Pancreas (tissue), 10 donors: ENCODE measurements at regions not wholly inside any gene's neighbourhood (a gene's known extent, or its start where the extent isn't known, plus 50 kb on each side); places are given as distances from the start of the nearest gene placed in this dataset.

Source experiments
- ATAC-seq, 4 donors: fragments of 200-7000 bp; cut with Tn5 transposase; one replicate each; pipeline versions ENCODE4 v1.8.0 to v1.9.1; 2020; ENCODE audit warnings: mild to moderate bottlenecking in 4 of 4, moderate library complexity in 4 of 4
- DNase-seq, 6 donors: peaks; one replicate each; pipeline ENCODE4 v3.0.0-alpha.2; 2020
- FAIRE-seq: peaks from 2 replicates; lab custom pipeline; 2012; peaks lifted over from hg19 to GRCh38; lab: Jason Lieb, UNC
- H3K27ac ChIP-seq, 4 donors: fragments of 200-600 bp; sonication (generic); 1 replicate in 3 of 4; 2 replicates in 1 of 4; pipeline versions ENCODE4 v1.5.0 to v1.8.0; 2020
- H3K27me3 ChIP-seq, 4 donors: fragments of 200-600 bp; one replicate each; pipeline ENCODE4 v1.8.0; 2021
- H3K36me3 ChIP-seq, 3 donors: fragments of 200-600 bp; sonication (generic) in 1 of 3; one replicate each; pipeline versions ENCODE4 v1.5.0 to v1.8.0; 2020 to 2021
- H3K4me1 ChIP-seq, 3 donors: fragments of 200-600 bp; one replicate each; pipeline ENCODE4 v1.8.0; 2021
- H3K4me3 ChIP-seq, 4 donors: fragments of 200-600 bp; sonication (generic) in 2 of 4; one replicate each; pipeline versions ENCODE4 v1.5.0 to v1.8.0; 2020 to 2021
- H3K9me3 ChIP-seq, 4 donors: fragments of 200-600 bp; one replicate each; pipeline ENCODE4 v1.8.0; 2021
- WGBS, 2 donors: extraction: QIAGEN DNeasy Blood & Tissue Kit; methylation state at CpG; one replicate each; pipeline ENCODE4 v1.1.7; 2013; 5-methylcytosine and 5-hydroxymethylcytosine counted together
- intact Hi-C, 3 donors: fragments of 100-400 bp; cut with DNase I; formaldehyde crosslinking; loops; one replicate each; pipeline versions ENCODE4 v1.11.1 to v1.14.2; 2022
- TF ChIP-seq, protein P1 (sequence below), 4 donors: fragments of 200-600 bp; sonication (generic) in 3 of 4; IDR thresholded peaks; one replicate each; pipeline versions ENCODE4 v1.5.0 to v1.8.0; 2021; ENCODE audit warnings: antibody characterized with exemption in 4 of 4
- donor health status: healthy with polysubstance abuse.
- donor health status: DM: no; HTN: no; CAD: no; lungs with moderate emphysema.
- donor health status: DM: no; HTN: no; CAD: no.
- donor health status: control.
- donor health status: control.
- donor health status: Bipolar disorder and iron deficiency.
- donor health status: DM: yes; HTN: yes; CAD: no.
- donor health status: DM: no; HTN: no; CAD: no.
- donor health status: DM: no; HTN: no; CAD: no.
- donor health status: DM: yes; HTN: yes; CAD: no.

DNA sequence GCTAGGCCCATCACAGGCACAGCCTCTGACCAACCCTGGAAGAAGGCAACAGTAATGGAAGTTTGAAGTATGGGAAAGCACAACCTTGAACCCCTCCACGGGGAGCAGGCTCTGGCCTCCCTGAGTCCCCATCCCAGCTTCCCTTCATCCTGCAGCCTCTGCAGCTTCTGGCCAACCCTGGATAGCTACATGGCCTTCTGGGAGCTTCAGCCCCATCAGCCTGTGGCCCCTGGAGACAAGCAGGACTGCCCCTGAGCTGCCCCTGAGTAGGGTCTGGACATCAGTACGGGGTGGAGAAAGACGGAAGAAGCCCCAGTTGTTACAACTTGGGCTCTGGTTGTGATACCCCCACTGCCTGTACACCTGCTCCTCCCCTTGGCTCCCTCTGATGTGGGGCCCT is 113.8 kb upstream of the CD82 start:
- DNase-seq (no peak), FAIRE-seq (no peak), ATAC-seq (no peak)
- H3K27me3 ChIP-seq = no peaks in the 10 kb centered on the region
- no peaks in the 10 kb centered on the region for H3K36me3 ChIP-seq
- no peak overlapping the region for H3K4me3 ChIP-seq
- H3K9me3 ChIP-seq = no peaks in the 10 kb centered on the region
- intact Hi-C loops = no loop called here
- WGBS, 2 donors = 66 to 78% methylated on average over 3 of the region's 3 CpGs
- TF ChIP-seq, protein P1, sequence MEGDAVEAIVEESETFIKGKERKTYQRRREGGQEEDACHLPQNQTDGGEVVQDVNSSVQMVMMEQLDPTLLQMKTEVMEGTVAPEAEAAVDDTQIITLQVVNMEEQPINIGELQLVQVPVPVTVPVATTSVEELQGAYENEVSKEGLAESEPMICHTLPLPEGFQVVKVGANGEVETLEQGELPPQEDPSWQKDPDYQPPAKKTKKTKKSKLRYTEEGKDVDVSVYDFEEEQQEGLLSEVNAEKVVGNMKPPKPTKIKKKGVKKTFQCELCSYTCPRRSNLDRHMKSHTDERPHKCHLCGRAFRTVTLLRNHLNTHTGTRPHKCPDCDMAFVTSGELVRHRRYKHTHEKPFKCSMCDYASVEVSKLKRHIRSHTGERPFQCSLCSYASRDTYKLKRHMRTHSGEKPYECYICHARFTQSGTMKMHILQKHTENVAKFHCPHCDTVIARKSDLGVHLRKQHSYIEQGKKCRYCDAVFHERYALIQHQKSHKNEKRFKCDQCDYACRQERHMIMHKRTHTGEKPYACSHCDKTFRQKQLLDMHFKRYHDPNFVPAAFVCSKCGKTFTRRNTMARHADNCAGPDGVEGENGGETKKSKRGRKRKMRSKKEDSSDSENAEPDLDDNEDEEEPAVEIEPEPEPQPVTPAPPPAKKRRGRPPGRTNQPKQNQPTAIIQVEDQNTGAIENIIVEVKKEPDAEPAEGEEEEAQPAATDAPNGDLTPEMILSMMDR (IDR thresholded peaks at IDR 0.05) = no peak
- no peak overlapping the region for H3K27ac ChIP-seq
- H3K4me1 ChIP-seq = no peaks in the 10 kb centered on the region

DNA sequence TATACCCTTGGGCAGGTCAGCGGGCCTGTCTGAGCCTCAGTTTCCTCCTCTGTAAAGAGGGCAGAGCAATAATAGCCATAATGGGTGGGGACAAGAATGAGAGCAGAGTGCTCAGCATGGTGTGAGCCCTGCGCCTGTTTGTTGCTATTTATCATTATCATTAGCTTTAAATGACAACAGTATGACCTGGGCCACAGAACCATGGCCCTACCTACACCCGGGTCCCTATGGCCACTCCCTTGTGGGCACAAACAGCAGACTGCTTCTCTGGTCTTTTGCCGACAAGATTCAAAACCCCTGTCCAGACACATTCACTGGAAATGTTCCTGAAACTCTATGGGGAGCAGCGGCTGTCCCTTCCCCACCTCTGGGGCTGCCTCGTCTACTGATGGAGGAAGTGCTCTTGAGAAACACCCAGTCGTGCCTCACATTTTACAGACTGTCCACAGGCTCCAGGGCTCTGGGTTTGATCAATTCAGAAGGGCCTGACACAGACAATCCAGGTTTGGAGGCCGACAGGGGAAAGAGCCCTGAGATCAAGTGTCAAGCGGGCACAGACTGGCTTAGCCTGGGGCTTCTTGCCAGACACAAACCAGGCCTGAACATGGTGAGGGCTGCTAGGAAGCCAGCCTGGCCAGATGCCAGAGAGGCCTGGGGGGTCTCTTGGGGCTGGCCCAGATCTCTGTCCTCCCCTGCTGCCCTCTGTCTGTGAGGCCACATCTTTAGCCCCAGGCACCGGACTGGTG is 112.5 kb upstream of the CD82 start:
- H3K27me3 ChIP-seq = no peaks in the 10 kb centered on the region
- H3K4me1 ChIP-seq = no peaks in the 10 kb centered on the region
- intact Hi-C loops = no loop called here
- H3K36me3 ChIP-seq = no peaks in the 10 kb centered on the region
- ATAC-seq (no peak), DNase-seq (peak in 1 of 6 donors; percentile 33), FAIRE-seq (no peak)
- H3K4me3 ChIP-seq = no peak overlapping the region
- TF ChIP-seq, protein P1 (IDR thresholded peaks at IDR 0.05) = no peak
- 69 to 74% methylated on average over 10 of the region's 10 CpGs for WGBS, 2 donors
- H3K27ac ChIP-seq = no peak overlapping the region
- H3K9me3 ChIP-seq = no peaks in the 10 kb centered on the region

DNA sequence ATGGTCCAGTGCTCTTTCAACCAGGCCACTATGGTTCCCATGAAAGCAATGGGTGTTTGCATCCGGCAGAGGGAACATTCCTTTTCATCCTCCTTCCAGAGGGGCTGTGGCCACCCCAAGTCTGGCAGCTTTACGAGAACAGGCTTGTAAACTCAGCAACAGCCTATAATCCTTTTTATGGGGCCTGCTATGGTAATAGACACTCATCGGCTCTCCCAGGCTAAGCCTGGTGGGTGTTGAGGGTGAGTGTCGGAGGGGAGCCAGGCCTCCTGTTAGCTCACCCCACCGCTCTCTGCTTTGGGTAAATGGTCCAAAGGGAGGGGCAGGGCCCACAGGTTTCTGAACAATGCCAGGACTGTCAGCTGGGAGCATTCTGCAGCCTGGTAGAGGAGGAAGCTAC is 111.6 kb upstream of the CD82 start:
- Histone ChIP-seq H3K4me3 (no peak overlapping the region), H3K9me3 (no peaks in the 10 kb centered on the region), H3K36me3 (no peaks in the 10 kb centered on the region), H3K27me3 (no peaks in the 10 kb centered on the region), H3K4me1 (no peaks in the 10 kb centered on the region), H3K27ac (no peak overlapping the region)
- DNase-seq = no peak
- no peak for ATAC-seq
- 83% methylated on average over 5 of the region's 5 CpGs for WGBS, 2 donors
- FAIRE-seq = no peak
- intact Hi-C loops = no loop called here
- TF ChIP-seq, protein P1 (IDR thresholded peaks at IDR 0.05) = no peak

DNA sequence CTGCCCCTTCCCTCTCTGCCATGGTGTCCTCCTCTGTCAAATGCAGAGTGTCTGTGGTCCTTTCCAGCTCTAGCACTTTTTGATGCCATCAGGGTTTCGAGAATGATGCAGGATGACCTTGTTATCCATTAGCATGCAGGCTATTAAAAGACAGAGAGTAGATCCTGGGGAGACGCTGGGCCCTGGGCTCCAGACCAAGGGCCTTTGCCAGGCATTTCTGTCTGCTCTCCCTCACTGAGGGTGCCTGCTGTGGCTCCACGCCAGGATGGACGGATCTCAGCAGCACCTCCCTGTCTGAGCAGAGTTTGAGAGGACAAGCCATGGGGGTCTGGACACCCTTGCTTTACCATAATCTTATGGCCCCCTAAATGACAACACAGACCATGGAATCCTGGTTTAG is 110.8 kb upstream of the CD82 start:
- TF ChIP-seq, protein P1 (IDR thresholded peaks at IDR 0.05) = no peak
- H3K27me3 ChIP-seq = no peaks in the 10 kb centered on the region
- H3K36me3 ChIP-seq = no peaks in the 10 kb centered on the region
- no peak overlapping the region for H3K4me3 ChIP-seq
- 45 to 47% methylated on average over 4 of the region's 4 CpGs for WGBS, 2 donors
- no peaks in the 10 kb centered on the region for H3K9me3 ChIP-seq
- DNase-seq (no peak), FAIRE-seq (no peak), ATAC-seq (no peak)
- no peaks in the 10 kb centered on the region for H3K4me1 ChIP-seq
- intact Hi-C loops = no loop called here
- H3K27ac ChIP-seq = no peak overlapping the region

DNA sequence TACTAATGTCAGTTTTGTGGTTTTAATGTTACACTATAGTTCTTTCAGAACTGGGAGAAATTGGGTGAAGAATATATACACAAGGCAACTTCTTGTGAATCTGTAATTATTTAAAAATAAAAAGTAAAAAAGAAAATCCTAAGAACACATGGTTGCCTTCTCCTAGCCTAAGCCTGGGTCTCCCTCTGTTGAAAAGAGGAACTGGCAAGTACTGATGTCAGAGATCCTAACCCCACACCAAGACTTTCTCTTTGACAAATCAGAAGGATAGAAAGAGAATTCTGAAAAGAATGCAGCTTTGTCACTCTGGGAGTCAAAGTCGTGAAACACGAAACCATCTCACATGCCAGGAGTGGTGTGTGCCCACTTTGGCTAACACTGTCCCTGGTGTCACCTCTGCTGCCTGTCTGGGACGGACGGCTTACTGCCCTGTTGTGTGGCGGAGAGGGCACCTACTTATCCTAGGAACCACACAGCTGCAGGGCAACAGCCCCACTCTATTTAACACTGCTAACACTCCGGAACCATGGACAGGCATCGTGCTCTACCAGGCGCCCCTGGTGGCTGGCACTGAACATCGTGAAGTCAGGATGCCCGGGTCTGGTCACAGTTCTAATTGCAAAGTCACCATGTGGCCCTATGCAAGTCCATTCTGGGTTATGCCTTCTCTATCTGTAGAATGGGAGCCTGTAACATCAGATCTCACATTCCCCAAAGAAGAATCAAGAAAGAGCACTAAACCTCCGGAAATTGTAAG is 108.7 kb upstream of the CD82 start:
- H3K27ac ChIP-seq = no peak overlapping the region
- H3K9me3 ChIP-seq = no peaks in the 10 kb centered on the region
- H3K27me3 ChIP-seq = no peaks in the 10 kb centered on the region
- H3K4me3 ChIP-seq = no peak overlapping the region
- ATAC-seq (peak in 1 of 4 donors; percentile 52), FAIRE-seq (no peak), DNase-seq (no peak)
- no peaks in the 10 kb centered on the region for H3K36me3 ChIP-seq
- WGBS, 2 donors = 34 to 39% methylated on average over 11 of the region's 11 CpGs
- TF ChIP-seq, protein P1 (IDR thresholded peaks at IDR 0.05) = no peak
- intact Hi-C loops = no loop called here
- no peaks in the 10 kb centered on the region for H3K4me1 ChIP-seq
